Activated naive CD4-positive, alpha-beta T cell treated with anti-CD3 and anti-CD28 coated beads for 36 hours (primary cell): ENCODE measurements at regions not wholly inside any gene's neighbourhood (a gene's known extent, or its start where the extent isn't known, plus 50 kb on each side); places are given as distances from the start of the nearest gene placed in this dataset.

Source experiments
- CTCF ChIA-PET: fragments of 350-600 bp; sonication (Branson Sonifier 250); formaldehyde crosslinking; loops from one replicate; lab custom pipeline; 2021; ENCODE audit warnings: antibody characterized with exemption; lab: Charles Lee
- DNase-seq: peaks from one replicate; pipeline ENCODE4 v3.0.0-alpha.2; 2020
- H3K27ac Mint-ChIP-seq: one replicate; pipeline ENCODE4 v1.8.0; 2021; ENCODE audit warnings: mild to moderate bottlenecking, mixed read lengths
- H3K27me3 Mint-ChIP-seq: one replicate; pipeline ENCODE4 v1.8.0; 2021; ENCODE audit warnings: low read depth, mixed read lengths
- H3K36me3 Mint-ChIP-seq: one replicate; pipeline ENCODE4 v1.8.0; 2021; ENCODE audit warnings: low read depth, mixed read lengths
- H3K4me1 Mint-ChIP-seq: one replicate; pipeline ENCODE4 v1.8.0; 2021; ENCODE audit warnings: low read depth, mixed read lengths
- H3K4me3 Mint-ChIP-seq: one replicate; pipeline ENCODE4 v1.8.0; 2021; ENCODE audit warnings: mild to moderate bottlenecking, moderate library complexity, mixed read lengths
- H3K9me3 Mint-ChIP-seq: one replicate; pipeline ENCODE4 v1.8.0; 2021; ENCODE audit warnings: mixed read lengths
- intact Hi-C: fragments of 100-400 bp; cut with micrococcal nuclease; formaldehyde crosslinking; loops from one replicate; pipeline ENCODE4 v1.15.1; 2023

- Mint-ChIP-seq H3K27me3 (no peaks in the 10 kb centered on the region), H3K27ac (no peak overlapping the region), H3K4me3 (no peak overlapping the region), H3K4me1 (no peaks in the 10 kb centered on the region), H3K9me3 (peaks cover 3% of the 10 kb centered on the region), H3K36me3 (no peaks in the 10 kb centered on the region)
- intact Hi-C loops, result no loop called here
- no peak for DNase-seq
- CTCF ChIA-PET, result no interaction called here
Measured at GRCh38 chr13:105599477-105600037, 935.9 kb downstream of the EFNB2 start.

DNA sequence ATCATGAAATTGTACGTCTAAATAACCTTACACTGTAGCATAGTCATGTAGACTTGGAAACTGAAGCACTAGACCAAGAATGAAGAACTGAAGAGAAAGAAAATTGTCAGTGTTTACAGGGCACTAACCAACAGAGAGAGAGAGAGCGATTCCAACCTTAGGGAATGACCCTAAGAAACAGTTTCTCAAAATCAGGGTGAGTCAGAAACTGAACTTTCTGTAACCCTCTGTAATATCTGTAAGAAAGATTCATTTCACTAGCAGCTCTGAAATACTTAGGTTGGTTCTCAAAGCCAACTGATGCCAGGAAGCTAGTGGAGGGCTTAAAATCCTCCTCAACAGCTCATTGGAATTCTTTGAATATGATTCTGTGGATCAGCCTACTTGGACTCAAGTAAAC lies 936.9 kb downstream of the EFNB2 start:
- Mint-ChIP-seq H3K27ac (no peak overlapping the region), H3K4me3 (no peak overlapping the region), H3K27me3 (no peaks in the 10 kb centered on the region), H3K9me3 (peaks cover 3% of the 10 kb centered on the region), H3K36me3 (no peaks in the 10 kb centered on the region), H3K4me1 (no peaks in the 10 kb centered on the region)
- CTCF ChIA-PET, result no interaction called here
- DNase-seq, result no peak
- intact Hi-C loops, result no loop called here

GRCh38 chr13:105597573-105597972 lies 937.9 kb downstream of the EFNB2 start:
- CTCF ChIA-PET, result no interaction called here
- DNase-seq, result no peak
- Mint-ChIP-seq H3K4me3 (no peak overlapping the region), H3K4me1 (no peaks in the 10 kb centered on the region), H3K9me3 (peaks cover 3% of the 10 kb centered on the region), H3K27ac (no peak overlapping the region), H3K36me3 (no peaks in the 10 kb centered on the region), H3K27me3 (no peaks in the 10 kb centered on the region)
- intact Hi-C loops, result no loop called here

- CTCF ChIA-PET, result no interaction called here
- Mint-ChIP-seq H3K27ac (no peak overlapping the region), H3K27me3 (no peaks in the 10 kb centered on the region), H3K4me3 (no peak overlapping the region), H3K36me3 (no peaks in the 10 kb centered on the region), H3K4me1 (no peaks in the 10 kb centered on the region), H3K9me3 (peaks cover 3% of the 10 kb centered on the region)
- intact Hi-C loops, result no loop called here
- no peak for DNase-seq
Measured at GRCh38 chr13:105595471-105595870, 940.0 kb downstream of the EFNB2 start.

DNA sequence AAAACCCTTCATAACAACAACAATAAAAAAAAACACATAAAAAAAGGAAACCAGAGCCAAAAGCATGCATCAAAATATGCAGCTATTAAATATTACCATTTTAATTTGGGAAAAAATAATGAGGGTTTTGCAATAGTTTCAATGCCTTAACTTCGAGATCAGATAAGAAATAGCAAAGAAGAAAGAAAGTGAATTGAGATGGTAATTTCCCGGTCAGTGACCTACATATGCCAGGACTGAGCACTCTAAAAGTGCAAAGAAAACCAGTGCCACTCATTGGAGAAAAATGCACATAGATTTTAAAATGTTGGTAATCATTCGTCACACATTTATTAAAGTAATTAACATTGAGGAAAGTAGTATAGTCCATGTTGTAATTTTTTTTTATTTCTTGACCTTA lies 944.2 kb downstream of the EFNB2 start:
- Mint-ChIP-seq H3K36me3 (no peaks in the 10 kb centered on the region), H3K27ac (no peak overlapping the region), H3K27me3 (no peaks in the 10 kb centered on the region), H3K4me1 (no peaks in the 10 kb centered on the region), H3K4me3 (no peak overlapping the region), H3K9me3 (no peaks in the 10 kb centered on the region)
- DNase-seq, result no peak
- CTCF ChIA-PET, result no interaction called here
- intact Hi-C loops, result no loop called here

DNA sequence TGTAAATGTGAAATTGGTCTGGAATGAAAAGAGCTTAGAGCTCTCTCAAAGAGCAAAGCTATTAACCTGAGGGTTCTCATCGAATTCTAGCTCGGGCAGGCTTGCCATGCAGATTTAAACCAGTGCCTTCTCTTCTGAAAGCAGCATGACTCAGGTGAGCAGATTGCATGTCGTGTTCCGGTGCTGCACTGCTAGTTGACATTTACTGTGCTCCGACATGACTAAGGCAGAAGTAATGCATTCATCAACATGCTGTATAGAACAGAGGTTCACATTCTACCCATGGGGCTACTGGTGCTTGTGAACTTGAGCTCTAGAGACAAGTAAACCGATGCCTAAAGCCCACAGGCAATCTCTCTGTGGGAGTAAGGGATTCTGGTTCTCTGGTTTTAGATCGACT lies 947.7 kb downstream of the EFNB2 start:
- Mint-ChIP-seq H3K27me3 (no peaks in the 10 kb centered on the region), H3K27ac (no peak overlapping the region), H3K4me3 (no peak overlapping the region), H3K4me1 (no peaks in the 10 kb centered on the region), H3K9me3 (no peaks in the 10 kb centered on the region), H3K36me3 (no peaks in the 10 kb centered on the region)
- no peak for DNase-seq
- intact Hi-C loops, result no loop called here
- CTCF ChIA-PET, result no interaction called here

GRCh38 chr13:105579821-105580710 lies 955.4 kb downstream of the EFNB2 start:
- peaks cover 2% of the 10 kb centered on the region for H3K27me3 Mint-ChIP-seq

GRCh38 chr13:105573136-105573535 lies 962.3 kb downstream of the EFNB2 start:
- H3K4me3 Mint-ChIP-seq, result no peak overlapping the region
- H3K27ac Mint-ChIP-seq, result no peak overlapping the region
- no peaks in the 10 kb centered on the region for H3K36me3 Mint-ChIP-seq
- CTCF ChIA-PET, result no interaction called here
- H3K4me1 Mint-ChIP-seq, result peaks cover 1% of the 10 kb centered on the region
- H3K27me3 Mint-ChIP-seq, result peaks cover 2% of the 10 kb centered on the region
- peaks cover 6% of the 10 kb centered on the region for H3K9me3 Mint-ChIP-seq
- DNase-seq, result no peak
- intact Hi-C loops, result no loop called here

More at GRCh38 chr13:105579821-105580710, 955.4 kb downstream of the EFNB2 start:
- H3K27ac Mint-ChIP-seq, result no peak overlapping the region
- H3K4me3 Mint-ChIP-seq, result no peak overlapping the region
- CTCF ChIA-PET, result no interaction called here
- peaks cover 3% of the 10 kb centered on the region for H3K9me3 Mint-ChIP-seq
- peaks cover 1% of the 10 kb centered on the region for H3K4me1 Mint-ChIP-seq
- intact Hi-C loops, result no loop called here
- DNase-seq, result no peak
- H3K36me3 Mint-ChIP-seq, result no peaks in the 10 kb centered on the region

DNA sequence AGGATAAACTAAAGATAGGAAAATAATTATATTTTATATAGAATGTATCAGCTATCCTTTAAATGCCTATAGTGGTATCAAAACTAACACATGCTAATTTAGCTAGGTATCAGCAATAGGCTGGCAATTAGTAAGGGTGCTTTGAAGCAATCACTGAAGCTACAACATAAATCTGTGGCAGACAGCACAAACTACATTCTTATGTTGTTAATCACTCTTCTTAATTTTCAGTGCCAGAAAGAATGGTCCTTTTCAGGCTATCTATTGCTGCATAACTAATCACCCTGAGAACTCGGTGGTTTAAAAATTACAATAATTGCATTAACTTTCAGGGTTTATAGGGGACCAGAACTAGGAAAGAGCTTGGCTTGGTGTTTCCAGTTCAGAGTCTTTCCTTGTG lies 963.1 kb downstream of the EFNB2 start:
- CTCF ChIA-PET, result no interaction called here
- intact Hi-C loops, result no loop called here
- DNase-seq, result no peak
- no peaks in the 10 kb centered on the region for H3K36me3 Mint-ChIP-seq
- H3K27me3 Mint-ChIP-seq, result peaks cover 2% of the 10 kb centered on the region
- H3K9me3 Mint-ChIP-seq, result peaks cover 6% of the 10 kb centered on the region
- no peak overlapping the region for H3K4me3 Mint-ChIP-seq
- no peak overlapping the region for H3K27ac Mint-ChIP-seq
- peaks cover 1% of the 10 kb centered on the region for H3K4me1 Mint-ChIP-seq

- Mint-ChIP-seq H3K9me3 (peaks cover 3% of the 10 kb centered on the region), H3K27ac (no peak overlapping the region), H3K4me3 (no peak overlapping the region), H3K27me3 (no peaks in the 10 kb centered on the region), H3K4me1 (no peaks in the 10 kb centered on the region), H3K36me3 (no peaks in the 10 kb centered on the region)
- DNase-seq, result no peak
- intact Hi-C loops, result no loop called here
- CTCF ChIA-PET, result no interaction called here
Measured at GRCh38 chr13:105569816-105570215, 965.6 kb downstream of the EFNB2 start.

DNA sequence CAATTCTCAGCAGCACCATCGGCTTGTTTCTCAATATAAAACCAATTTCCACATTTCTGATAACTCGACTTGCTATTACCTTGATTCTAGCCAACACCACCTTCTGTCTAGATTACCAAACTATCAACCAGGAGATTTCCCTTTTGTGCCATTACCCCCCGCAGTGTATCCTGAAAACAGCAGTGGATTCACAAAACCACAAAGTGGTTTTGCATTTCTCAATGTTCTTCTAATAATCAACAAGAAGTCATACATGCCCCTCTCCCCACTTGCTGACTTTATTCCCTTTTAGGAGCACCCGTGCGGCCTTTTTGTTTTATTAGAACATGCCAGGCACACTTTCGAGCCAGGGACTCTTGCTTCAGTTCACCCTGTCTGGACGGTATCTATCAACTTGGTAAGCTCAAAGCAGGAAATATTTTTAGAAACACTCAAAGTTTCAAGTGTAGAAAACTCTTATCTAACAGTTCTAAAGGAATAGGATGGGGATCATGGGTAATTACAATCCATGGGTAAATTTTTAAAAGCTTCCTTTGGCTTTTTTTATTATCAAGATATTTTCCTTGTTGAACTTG lies 967.4 kb downstream of the EFNB2 start:
- Mint-ChIP-seq H3K9me3 (no peaks in the 10 kb centered on the region), H3K27ac (no peak overlapping the region), H3K4me3 (no peak overlapping the region), H3K27me3 (no peaks in the 10 kb centered on the region), H3K36me3 (no peaks in the 10 kb centered on the region), H3K4me1 (no peaks in the 10 kb centered on the region)
- no peak for DNase-seq
- CTCF ChIA-PET, result no interaction called here
- intact Hi-C loops, result no loop called here

- no peak for DNase-seq
- CTCF ChIA-PET, result no interaction called here
Measured at GRCh38 chr13:105565136-105565727, 970.2 kb downstream of the EFNB2 start.

More at GRCh38 chr13:105565136-105565727, 970.2 kb downstream of the EFNB2 start:
- intact Hi-C loops, result no loop called here
- H3K9me3 Mint-ChIP-seq, result no peaks in the 10 kb centered on the region
- H3K4me1 Mint-ChIP-seq, result no peaks in the 10 kb centered on the region
- no peak overlapping the region for H3K4me3 Mint-ChIP-seq
- H3K27me3 Mint-ChIP-seq, result no peaks in the 10 kb centered on the region
- H3K36me3 Mint-ChIP-seq, result no peaks in the 10 kb centered on the region
- no peak overlapping the region for H3K27ac Mint-ChIP-seq
